GM21619 (cell line): ENCODE measurements at regions not wholly inside any gene's neighbourhood (a gene's known extent, or its start where the extent isn't known, plus 50 kb on each side); places are given as distances from the start of the nearest gene placed in this dataset.
A peak's percentile ranks its signal among the peaks of the same experiment; 100 is the strongest.

Experiments
- ATAC-seq: cut with Tn5 transposase; IDR thresholded peaks from one replicate; pipeline ENCODE4 v1.9.1; 2021; ENCODE audit not compliant: unreplicated experiment

- ATAC-seq: no peak
Measured at GRCh38 chr2:12162269-12163247, 416.1 kb downstream of the LPIN1 start.

GRCh38 chr2:12163866-12164265 is 417.4 kb downstream of the LPIN1 start:
- no peak for ATAC-seq

GRCh38 chr2:12164689-12165088 is 418.3 kb downstream of the LPIN1 start:
- no peak for ATAC-seq

GRCh38 chr2:12167525-12168317 is 421.3 kb downstream of the LPIN1 start:
- no peak for ATAC-seq

- ATAC-seq: no peak
Measured at GRCh38 chr2:12168354-12168753, 421.9 kb downstream of the LPIN1 start.

GRCh38 chr2:12168791-12169388 is 422.5 kb downstream of the LPIN1 start:
- ATAC-seq: peak; percentile 53

GRCh38 chr2:12169721-12170120 is 423.3 kb downstream of the LPIN1 start:
- ATAC-seq: no peak

- ATAC-seq: no peak
Measured at GRCh38 chr2:12170121-12170520, 423.7 kb downstream of the LPIN1 start.

GRCh38 chr2:12173271-12173942 is 427.0 kb downstream of the LPIN1 start:
- ATAC-seq: no peak

- ATAC-seq: no peak
Measured at GRCh38 chr2:12173943-12174340, 427.5 kb downstream of the LPIN1 start.

- no peak for ATAC-seq
Measured at GRCh38 chr2:12175323-12175722, 428.9 kb downstream of the LPIN1 start.

GRCh38 chr2:12176623-12177454 is 430.4 kb downstream of the LPIN1 start:
- ATAC-seq: peak; percentile 78

- peak; percentile 72 for ATAC-seq
Measured at GRCh38 chr2:12177455-12178288, 431.2 kb downstream of the LPIN1 start.

- ATAC-seq: no peak
Measured at GRCh38 chr2:12178289-12179080, 432.1 kb downstream of the LPIN1 start.

GRCh38 chr2:12180031-12180430 is 433.6 kb downstream of the LPIN1 start:
- no peak for ATAC-seq

GRCh38 chr2:12183032-12183645 is 436.7 kb downstream of the LPIN1 start:
- ATAC-seq: no peak

- ATAC-seq: no peak
Measured at GRCh38 chr2:12192762-12193161, 446.3 kb downstream of the LPIN1 start.

- ATAC-seq: no peak
Measured at GRCh38 chr2:12194968-12195367, 448.5 kb downstream of the LPIN1 start.
